ENCODE measurements at regions not wholly inside any gene's neighbourhood (a gene's known extent, or its start where the extent isn't known, plus 50 kb on each side); places are given as distances from the start of the nearest gene placed in this dataset.

DNA sequence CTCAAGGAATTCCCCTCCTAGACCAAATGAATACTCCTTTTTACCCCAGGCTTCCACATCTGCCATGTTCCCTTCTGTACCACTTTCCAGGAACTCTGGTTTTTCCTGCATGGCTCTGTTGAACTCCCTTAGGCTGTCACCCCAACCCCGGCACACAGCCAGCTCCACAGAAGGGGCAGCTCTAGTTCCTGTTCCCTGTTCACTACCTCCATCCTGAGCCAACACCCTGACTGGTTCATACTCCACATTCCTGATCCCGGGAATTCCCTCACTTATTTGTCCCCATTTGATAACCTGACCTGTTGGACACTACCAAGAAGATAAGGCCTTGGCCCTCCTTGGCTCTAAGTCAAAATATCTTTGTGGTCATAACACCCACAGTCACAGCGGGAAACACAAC, 280.9 kb upstream of the RAB6C start:
- H3K9me3 Mint-ChIP-seq (ENCODE audit: unreplicated experiment): peaks cover 2% of the 10 kb centered on the region
- TF ChIP-seq, protein P1, sequence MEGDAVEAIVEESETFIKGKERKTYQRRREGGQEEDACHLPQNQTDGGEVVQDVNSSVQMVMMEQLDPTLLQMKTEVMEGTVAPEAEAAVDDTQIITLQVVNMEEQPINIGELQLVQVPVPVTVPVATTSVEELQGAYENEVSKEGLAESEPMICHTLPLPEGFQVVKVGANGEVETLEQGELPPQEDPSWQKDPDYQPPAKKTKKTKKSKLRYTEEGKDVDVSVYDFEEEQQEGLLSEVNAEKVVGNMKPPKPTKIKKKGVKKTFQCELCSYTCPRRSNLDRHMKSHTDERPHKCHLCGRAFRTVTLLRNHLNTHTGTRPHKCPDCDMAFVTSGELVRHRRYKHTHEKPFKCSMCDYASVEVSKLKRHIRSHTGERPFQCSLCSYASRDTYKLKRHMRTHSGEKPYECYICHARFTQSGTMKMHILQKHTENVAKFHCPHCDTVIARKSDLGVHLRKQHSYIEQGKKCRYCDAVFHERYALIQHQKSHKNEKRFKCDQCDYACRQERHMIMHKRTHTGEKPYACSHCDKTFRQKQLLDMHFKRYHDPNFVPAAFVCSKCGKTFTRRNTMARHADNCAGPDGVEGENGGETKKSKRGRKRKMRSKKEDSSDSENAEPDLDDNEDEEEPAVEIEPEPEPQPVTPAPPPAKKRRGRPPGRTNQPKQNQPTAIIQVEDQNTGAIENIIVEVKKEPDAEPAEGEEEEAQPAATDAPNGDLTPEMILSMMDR (IDR thresholded peaks at IDR 0.05; ENCODE audit: partially characterized antibody, unreplicated experiment): no peak
- H3K27me3 Mint-ChIP-seq (ENCODE audit: unreplicated experiment): no peaks in the 10 kb centered on the region
- no peak for DNase-seq
- no peak overlapping the region for H3K4me3 Mint-ChIP-seq (ENCODE audit: unreplicated experiment)
- no peak overlapping the region for H3K27ac Mint-ChIP-seq (ENCODE audit: unreplicated experiment)
- no peaks in the 10 kb centered on the region for H3K36me3 Mint-ChIP-seq (ENCODE audit: unreplicated experiment)
- no peaks in the 10 kb centered on the region for H3K4me1 Mint-ChIP-seq (ENCODE audit: low read depth, unreplicated experiment)

- Mint-ChIP-seq H3K9me3 (ENCODE audit: unreplicated experiment) (peaks cover 2% of the 10 kb centered on the region), H3K4me1 (ENCODE audit: low read depth, unreplicated experiment) (no peaks in the 10 kb centered on the region), H3K27ac (ENCODE audit: unreplicated experiment) (no peak overlapping the region), H3K27me3 (ENCODE audit: unreplicated experiment) (no peaks in the 10 kb centered on the region), H3K36me3 (ENCODE audit: unreplicated experiment) (no peaks in the 10 kb centered on the region), H3K4me3 (ENCODE audit: unreplicated experiment) (no peak overlapping the region)
- DNase-seq: no peak
- TF ChIP-seq, protein P1 (IDR thresholded peaks at IDR 0.05; ENCODE audit: partially characterized antibody, unreplicated experiment): no peak
Measured at GRCh38 chr2:129699781-129700573, 279.5 kb upstream of the RAB6C start.

GRCh38 chr2:129702416-129703176, 276.9 kb upstream of the RAB6C start:
- no peak for DNase-seq
- no peak overlapping the region for H3K27ac Mint-ChIP-seq (ENCODE audit: unreplicated experiment)

DNA sequence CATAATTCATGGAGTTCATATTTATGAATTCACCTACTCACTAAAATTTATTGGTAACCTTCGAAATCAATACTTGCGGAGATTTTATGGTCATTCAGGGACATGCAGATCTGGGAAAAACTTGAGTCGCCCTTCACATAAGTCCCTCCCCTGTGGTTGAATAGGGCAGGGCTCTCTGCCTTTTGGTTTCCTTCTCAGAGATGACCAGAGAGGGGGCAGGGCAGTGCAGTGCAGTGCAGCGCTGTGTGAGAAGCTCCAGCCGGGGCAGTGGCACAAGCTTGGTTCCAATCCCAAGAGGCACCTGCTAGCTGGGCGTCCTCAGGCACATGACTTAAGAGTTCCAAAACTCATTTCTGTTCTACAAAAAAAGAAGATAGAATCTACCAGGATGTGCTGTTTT, 274.4 kb upstream of the RAB6C start:
- H3K36me3 Mint-ChIP-seq (ENCODE audit: unreplicated experiment): no peaks in the 10 kb centered on the region
- H3K9me3 Mint-ChIP-seq (ENCODE audit: unreplicated experiment): peaks cover 5% of the 10 kb centered on the region
- H3K4me1 Mint-ChIP-seq (ENCODE audit: low read depth, unreplicated experiment): peaks cover 8% of the 10 kb centered on the region
- no peak overlapping the region for H3K4me3 Mint-ChIP-seq (ENCODE audit: unreplicated experiment)
- H3K27ac Mint-ChIP-seq (ENCODE audit: unreplicated experiment): no peak overlapping the region
- TF ChIP-seq, protein P1 (IDR thresholded peaks at IDR 0.05; ENCODE audit: partially characterized antibody, unreplicated experiment): no peak
- no peak for DNase-seq
- H3K27me3 Mint-ChIP-seq (ENCODE audit: unreplicated experiment): no peaks in the 10 kb centered on the region

More at GRCh38 chr2:129702416-129703176, 276.9 kb upstream of the RAB6C start:
- Mint-ChIP-seq H3K9me3 (ENCODE audit: unreplicated experiment) (peaks cover 2% of the 10 kb centered on the region), H3K4me1 (ENCODE audit: low read depth, unreplicated experiment) (no peaks in the 10 kb centered on the region), H3K27me3 (ENCODE audit: unreplicated experiment) (no peaks in the 10 kb centered on the region), H3K4me3 (ENCODE audit: unreplicated experiment) (no peak overlapping the region), H3K36me3 (ENCODE audit: unreplicated experiment) (no peaks in the 10 kb centered on the region)
- TF ChIP-seq, protein P1 (IDR thresholded peaks at IDR 0.05; ENCODE audit: partially characterized antibody, unreplicated experiment): no peak

DNA sequence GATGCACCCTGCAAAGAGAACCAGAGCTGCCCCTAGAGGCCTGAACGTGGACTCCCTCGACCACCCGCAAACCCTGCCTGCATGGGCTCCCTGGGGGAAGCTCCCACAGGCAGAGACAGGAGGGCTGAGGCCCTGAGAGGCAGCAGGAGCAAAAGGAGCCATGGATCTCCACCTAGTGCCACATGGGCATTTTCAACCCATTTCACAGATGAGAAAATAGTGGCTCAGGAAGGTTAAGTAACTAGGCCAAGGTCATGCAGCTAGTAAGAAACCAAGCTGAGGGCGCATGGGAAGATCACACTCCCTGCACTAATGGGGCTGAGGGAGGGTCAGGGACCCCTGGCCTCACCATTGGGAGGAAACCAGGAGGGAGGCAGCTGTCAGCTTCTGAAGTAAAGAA, 271.7 kb upstream of the RAB6C start:
- no peak overlapping the region for H3K27ac Mint-ChIP-seq (ENCODE audit: unreplicated experiment)
- no peaks in the 10 kb centered on the region for H3K36me3 Mint-ChIP-seq (ENCODE audit: unreplicated experiment)
- H3K4me1 Mint-ChIP-seq (ENCODE audit: low read depth, unreplicated experiment): peaks cover 21% of the 10 kb centered on the region
- TF ChIP-seq, protein P1 (IDR thresholded peaks at IDR 0.05; ENCODE audit: partially characterized antibody, unreplicated experiment): no peak
- DNase-seq: no peak
- H3K27me3 Mint-ChIP-seq (ENCODE audit: unreplicated experiment): peaks cover 3% of the 10 kb centered on the region
- H3K4me3 Mint-ChIP-seq (ENCODE audit: unreplicated experiment): no peak overlapping the region
- peaks cover 2% of the 10 kb centered on the region for H3K9me3 Mint-ChIP-seq (ENCODE audit: unreplicated experiment)

All from glutamatergic neuron (in vitro differentiated cells).